Adrenal gland (tissue), 9 donors: ENCODE measurements at regions not wholly inside any gene's neighbourhood (a gene's known extent, or its start where the extent isn't known, plus 50 kb on each side); places are given as distances from the start of the nearest gene placed in this dataset.

ENCODE experiments used
- DNase-seq, 7 donors: peaks; one replicate each; pipeline ENCODE4 v3.0.0-alpha.2; 2019 to 2020
- H3K27ac ChIP-seq, 5 donors: fragments of 200-600 bp; sonication (generic) in 4 of 5; 1 replicate in 3 of 5; 2 replicates in 2 of 5; pipeline versions ENCODE4 v1.5.1 to v1.8.0; 2016 to 2020; ENCODE audit warnings: mild to moderate bottlenecking in 1 of 5
- H3K27me3 ChIP-seq: fragments of 200-600 bp; 2 replicates; pipeline ENCODE4 v1.8.0; 2021
- H3K36me3 ChIP-seq, 2 donors: fragments of 200-600 bp; replicated peaks in 1 of 2; 1 replicate in 1 of 2; 2 replicates in 1 of 2; pipeline versions ENCODE4 v1.5.1 to v1.8.0; 2018 to 2022
- H3K4me1 ChIP-seq, 2 donors: fragments of 200-600 bp; replicated peaks in 1 of 2; 1 replicate in 1 of 2; 2 replicates in 1 of 2; pipeline versions ENCODE4 v1.5.1 to v1.8.0; 2018 to 2021
- H3K4me3 ChIP-seq, 4 donors: fragments of 200-600 bp; sonication (generic) in 3 of 4; one replicate each; pipeline ENCODE4 v1.5.1; 2016 to 2018
- H3K9me3 ChIP-seq, 3 donors: fragments of 200-600 bp; sonication (generic) in 1 of 3; replicated peaks in 1 of 3; 1 replicate in 2 of 3; 2 replicates in 1 of 3; pipeline versions ENCODE4 v1.5.1 to v1.8.0; 2016 to 2021
- POLR2A ChIP-seq, 2 donors: fragments of 450-650 bp; IDR thresholded peaks; one replicate each; pipeline ENCODE4 v1.6.1; 2017; ENCODE audit warnings: antibody characterized with exemption in 2 of 2, mild to moderate bottlenecking in 2 of 2, moderate library complexity in 1 of 2
- WGBS, 4 donors: extraction: QIAGEN DNeasy Blood & Tissue Kit in 2 of 4; methylation state at CpG; one replicate each; pipeline versions ENCODE4 v1.1.5 to v1.1.7; 2013 to 2017; 5-methylcytosine and 5-hydroxymethylcytosine counted together
- intact Hi-C, 2 donors: fragments of 100-400 bp; cut with DNase I; formaldehyde crosslinking; loops; one replicate each; pipeline versions ENCODE4 v1.14.1 to v1.15.0; 2022 to 2023
- TF ChIP-seq, protein P1 (sequence below), 6 experiments: fragments of 450-650 bp in 4 of 6; fragments of 200-600 bp in 2 of 6; sonication (generic) in 1 of 6; IDR thresholded peaks; 1 replicate in 5 of 6; 2 replicates in 1 of 6; pipeline versions ENCODE4 v1.5.1 to v1.8.0; 2016 to 2021; ENCODE audit warnings: antibody characterized with exemption in 6 of 6, mild to moderate bottlenecking in 2 of 6, moderate library complexity in 1 of 6
- donor health status: healthy with polysubstance abuse.
- donor health status: Bipolar disorder and iron deficiency.
- donor health status: DM: yes; HTN: yes; CAD: no.
- donor health status: DM: no; HTN: no; CAD: no.
- donor health status: DM: no; HTN: no; CAD: no.

DNA sequence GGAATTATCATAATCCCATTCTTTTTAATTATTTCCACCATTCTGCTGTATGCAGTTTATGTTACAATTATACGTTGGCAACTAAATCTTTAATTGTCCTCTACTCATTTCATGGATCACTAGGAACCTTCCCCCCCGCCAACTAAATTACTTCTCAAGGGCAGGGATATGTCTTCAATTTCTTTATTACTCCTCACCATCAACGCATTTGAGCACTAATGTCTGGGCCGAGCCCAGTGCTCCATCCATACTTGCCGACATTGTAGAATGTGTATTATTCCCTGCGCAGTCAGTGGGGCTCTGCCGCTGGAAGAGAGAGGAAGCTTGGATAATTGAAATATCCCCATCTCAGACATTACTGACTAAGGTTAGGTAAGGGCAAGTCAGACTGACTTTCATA, 236.4 kb upstream of the AJAP1 start:
- Histone ChIP-seq H3K36me3 (no peaks in the 10 kb centered on the region), H3K27me3 (no peaks in the 10 kb centered on the region), H3K4me1 (no peaks in the 10 kb centered on the region), H3K9me3 (no peaks in the 10 kb centered on the region), H3K27ac (no peak overlapping the region), H3K4me3 (no peak overlapping the region)
- no peak for TF ChIP-seq POLR2A (IDR thresholded peaks at IDR 0.05)
- TF ChIP-seq, protein P1, sequence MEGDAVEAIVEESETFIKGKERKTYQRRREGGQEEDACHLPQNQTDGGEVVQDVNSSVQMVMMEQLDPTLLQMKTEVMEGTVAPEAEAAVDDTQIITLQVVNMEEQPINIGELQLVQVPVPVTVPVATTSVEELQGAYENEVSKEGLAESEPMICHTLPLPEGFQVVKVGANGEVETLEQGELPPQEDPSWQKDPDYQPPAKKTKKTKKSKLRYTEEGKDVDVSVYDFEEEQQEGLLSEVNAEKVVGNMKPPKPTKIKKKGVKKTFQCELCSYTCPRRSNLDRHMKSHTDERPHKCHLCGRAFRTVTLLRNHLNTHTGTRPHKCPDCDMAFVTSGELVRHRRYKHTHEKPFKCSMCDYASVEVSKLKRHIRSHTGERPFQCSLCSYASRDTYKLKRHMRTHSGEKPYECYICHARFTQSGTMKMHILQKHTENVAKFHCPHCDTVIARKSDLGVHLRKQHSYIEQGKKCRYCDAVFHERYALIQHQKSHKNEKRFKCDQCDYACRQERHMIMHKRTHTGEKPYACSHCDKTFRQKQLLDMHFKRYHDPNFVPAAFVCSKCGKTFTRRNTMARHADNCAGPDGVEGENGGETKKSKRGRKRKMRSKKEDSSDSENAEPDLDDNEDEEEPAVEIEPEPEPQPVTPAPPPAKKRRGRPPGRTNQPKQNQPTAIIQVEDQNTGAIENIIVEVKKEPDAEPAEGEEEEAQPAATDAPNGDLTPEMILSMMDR (IDR thresholded peaks at IDR 0.05) = no peak
- intact Hi-C loops = no loop called here
- WGBS, 4 donors = 84 to 89% (median 86%) methylated on average over 7 of the region's 7 CpGs
- no peak for DNase-seq

- intact Hi-C loops = no loop called here
- H3K4me1 ChIP-seq = no peaks in the 10 kb centered on the region
- no peak overlapping the region for H3K27ac ChIP-seq
- 32 to 43% (median 38%) methylated on average over 5 of the region's 5 CpGs for WGBS, 4 donors
- no peaks in the 10 kb centered on the region for H3K36me3 ChIP-seq
- H3K27me3 ChIP-seq = no peaks in the 10 kb centered on the region
- H3K4me3 ChIP-seq = no peak overlapping the region
- H3K9me3 ChIP-seq = no peaks in the 10 kb centered on the region
- no peak for DNase-seq
- no peak for TF ChIP-seq POLR2A (IDR thresholded peaks at IDR 0.05)
- TF ChIP-seq, protein P1 (IDR thresholded peaks at IDR 0.05) = no peak
Measured at GRCh38 chr1:4421986-4422385, 232.4 kb upstream of the AJAP1 start.

DNA sequence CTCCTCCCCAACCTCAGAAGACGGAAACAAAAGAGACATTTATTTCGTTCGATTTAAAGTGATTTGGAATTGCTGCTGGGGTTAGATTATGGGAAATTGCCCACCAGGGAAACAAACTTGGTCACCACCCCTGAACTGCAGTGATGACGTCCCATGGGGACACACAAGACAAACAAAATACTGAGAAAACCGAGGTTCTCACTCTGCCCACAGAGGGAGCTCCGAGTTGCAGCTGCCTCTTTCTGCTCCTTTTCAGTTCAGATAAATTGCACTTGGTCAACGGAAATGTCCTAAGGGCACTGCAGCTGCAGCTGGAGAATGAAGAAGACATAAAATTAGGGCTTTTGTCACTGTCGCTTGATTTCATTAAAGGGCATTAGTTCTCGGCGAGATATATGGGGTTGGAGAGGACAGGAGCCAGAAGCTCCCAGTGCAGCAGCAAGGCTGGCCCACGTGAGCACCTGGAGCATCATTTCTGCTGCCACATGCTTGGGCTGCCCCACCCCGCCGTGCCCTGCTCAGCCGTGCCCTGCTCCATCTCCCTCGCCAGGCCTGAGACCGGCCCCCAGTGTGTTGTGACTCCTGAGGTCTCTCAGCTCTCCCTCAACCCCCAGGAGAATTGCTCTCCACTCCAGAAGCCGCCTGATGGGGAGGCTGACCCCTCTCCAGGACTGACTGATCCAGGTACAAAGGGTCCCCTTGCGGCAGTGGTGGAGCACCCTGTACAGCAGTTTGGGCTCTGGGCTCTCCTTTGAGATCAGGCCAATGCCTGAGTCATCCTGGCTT, 231.7 kb upstream of the AJAP1 start:
- DNase-seq = peak in 2 of 7 donors; percentile 15 to 60
- Histone ChIP-seq H3K9me3 (no peaks in the 10 kb centered on the region), H3K4me1 (no peaks in the 10 kb centered on the region), H3K4me3 (no peak overlapping the region), H3K27ac (no peak overlapping the region), H3K27me3 (no peaks in the 10 kb centered on the region), H3K36me3 (no peaks in the 10 kb centered on the region)
- intact Hi-C loops = no loop called here
- no peak for TF ChIP-seq POLR2A (IDR thresholded peaks at IDR 0.05)
- TF ChIP-seq, protein P1 (IDR thresholded peaks at IDR 0.05) = peak in 2 of 6 experiments; percentile 19 to 23
- 51 to 56% (median 53%) methylated on average over 16 to 18 of the region's 18 CpGs for whole genome bisulfite sequencing, 4 donors

DNA sequence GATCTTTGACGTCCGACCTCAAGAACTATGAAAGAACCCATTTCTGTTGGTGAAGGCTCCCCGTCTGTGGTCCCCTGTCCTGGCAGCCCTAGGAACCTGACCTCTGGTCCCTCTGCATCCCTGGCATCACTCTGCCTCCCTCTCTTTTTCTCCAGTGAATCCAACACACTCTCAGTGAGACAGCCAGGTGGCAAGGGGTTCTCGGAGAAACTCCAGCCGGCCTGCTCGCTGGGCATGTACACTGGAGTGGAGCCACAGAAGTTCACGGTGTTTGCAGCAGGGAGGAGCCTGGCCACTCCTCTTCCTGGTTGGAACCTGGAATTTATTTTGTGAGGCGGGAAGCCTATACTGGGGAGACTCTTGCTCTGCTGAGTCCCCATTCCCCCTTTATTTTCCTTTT, 230.2 kb upstream of the AJAP1 start:
- TF ChIP-seq, protein P1 (IDR thresholded peaks at IDR 0.05) = no peak
- no peak for TF ChIP-seq POLR2A (IDR thresholded peaks at IDR 0.05)
- Histone ChIP-seq H3K27ac (no peak overlapping the region), H3K27me3 (no peaks in the 10 kb centered on the region), H3K36me3 (no peaks in the 10 kb centered on the region), H3K4me3 (no peak overlapping the region), H3K9me3 (no peaks in the 10 kb centered on the region), H3K4me1 (no peaks in the 10 kb centered on the region)
- DNase-seq = no peak
- intact Hi-C loops = no loop called here
- WGBS, 4 donors = 83 to 86% (median 84%) methylated on average over 8 of the region's 8 CpGs
